ENCODE measurements at regions not wholly inside any gene's neighbourhood (a gene's known extent, or its start where the extent isn't known, plus 50 kb on each side); places are given as distances from the start of the nearest gene placed in this dataset.
"Not testable (repeated sequence)": the region's sequence is repeated elsewhere in the genome, so short reads cannot be mapped to it uniquely, and the experiment has no call there.

- no peak overlapping the region for H3K4me3 ChIP-seq (ENCODE audit: low read depth, low read length)
- no peak for DNase-seq (ENCODE audit: low read depth, low spot score)
- TF ChIP-seq CTCF (IDR thresholded peaks at IDR 0.05; ENCODE audit: low read depth, low read length): no peak
- in situ Hi-C loops (cut with HindIII; ENCODE audit: low sequenced_read_pairs): no loop called here
Observed at GRCh38 chr18:47710451-47710850, 220.0 kb downstream of the SMAD2 start.

DNA sequence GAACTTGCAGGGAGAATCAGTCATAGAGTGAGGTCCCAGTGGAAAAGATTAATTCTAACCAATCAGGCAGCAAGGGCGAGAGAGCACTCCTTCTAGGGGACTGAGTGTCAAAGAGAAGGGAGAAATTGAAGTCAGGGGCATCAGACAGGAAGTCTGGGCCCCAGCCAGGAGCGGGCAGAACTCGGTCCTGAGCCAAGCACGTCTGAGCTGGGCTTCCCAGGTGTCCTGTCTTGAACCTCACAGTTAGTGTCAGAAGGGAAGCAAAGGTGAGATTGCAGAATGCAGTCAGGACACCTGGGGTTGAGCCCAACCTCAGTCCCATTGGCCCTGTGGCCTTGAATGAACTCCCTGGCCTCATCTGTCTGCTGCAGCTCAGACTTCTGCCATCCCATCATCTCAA is 220.9 kb downstream of the SMAD2 start:
- no peak for DNase-seq (ENCODE audit: low read depth, low spot score)
- no peak overlapping the region for H3K4me3 ChIP-seq (ENCODE audit: low read depth, low read length)
- in situ Hi-C loops (cut with HindIII; ENCODE audit: low sequenced_read_pairs): no loop called here
- no peak for TF ChIP-seq CTCF (IDR thresholded peaks at IDR 0.05; ENCODE audit: low read depth, low read length)

GRCh38 chr18:47708206-47708605 is 222.3 kb downstream of the SMAD2 start:
- in situ Hi-C loops (cut with HindIII; ENCODE audit: low sequenced_read_pairs): no loop called here
- DNase-seq (ENCODE audit: low read depth, low spot score): no peak
- no peak for TF ChIP-seq CTCF (IDR thresholded peaks at IDR 0.05; ENCODE audit: low read depth, low read length)
- H3K4me3 ChIP-seq (ENCODE audit: low read depth, low read length): no peak overlapping the region

DNA sequence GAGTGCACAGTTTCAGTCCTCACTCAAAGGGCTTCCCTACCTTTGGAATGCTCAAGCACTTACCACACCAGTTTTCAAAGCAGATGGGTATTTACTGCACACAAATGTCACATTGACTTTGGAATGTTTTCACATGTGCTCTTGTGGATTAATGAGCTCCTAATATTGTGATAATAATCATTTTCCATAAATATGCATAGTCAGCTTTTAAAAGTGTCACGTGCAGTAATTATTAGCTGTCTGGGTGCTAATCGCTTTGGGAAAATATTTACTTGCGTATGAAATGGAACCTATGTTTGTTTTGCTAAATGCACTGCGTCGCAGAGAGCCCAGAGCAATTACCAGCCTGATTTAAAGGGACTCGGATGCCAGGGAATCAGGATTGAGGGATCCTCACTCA is 229.3 kb downstream of the SMAD2 start:
- no peak for DNase-seq (ENCODE audit: low read depth, low spot score)
- in situ Hi-C loops (cut with HindIII; ENCODE audit: low sequenced_read_pairs): no loop called here
- TF ChIP-seq CTCF (IDR thresholded peaks at IDR 0.05; ENCODE audit: low read depth, low read length): no peak
- H3K4me3 ChIP-seq (ENCODE audit: low read depth, low read length): no peak overlapping the region

DNA sequence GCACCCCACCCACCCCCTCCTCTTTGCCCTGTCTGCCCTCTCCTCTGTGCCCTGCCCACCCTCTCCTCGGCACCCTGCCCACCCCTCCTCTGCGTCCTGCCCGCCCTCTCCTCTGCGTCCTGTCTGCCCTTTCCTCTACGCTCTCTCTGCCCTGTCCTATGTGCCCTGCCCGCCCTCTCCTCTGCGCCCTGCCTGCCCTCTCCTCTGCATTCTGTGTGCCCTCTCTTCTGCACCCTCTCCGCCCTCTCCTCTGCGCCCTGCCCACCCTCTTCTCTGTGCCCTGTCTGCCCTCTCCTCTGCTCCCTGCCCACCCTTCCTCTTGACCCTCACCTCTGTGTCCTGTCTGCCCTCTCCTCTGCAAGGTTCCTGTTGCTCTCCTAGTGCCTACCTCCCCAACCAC is 233.6 kb downstream of the SMAD2 start:
- TF ChIP-seq CTCF (IDR thresholded peaks at IDR 0.05; ENCODE audit: low read depth, low read length): no peak
- no peak overlapping the region for H3K4me3 ChIP-seq (ENCODE audit: low read depth, low read length)
- in situ Hi-C loops (cut with HindIII; ENCODE audit: low sequenced_read_pairs): no loop called here
- no peak for DNase-seq (ENCODE audit: low read depth, low spot score)

DNA sequence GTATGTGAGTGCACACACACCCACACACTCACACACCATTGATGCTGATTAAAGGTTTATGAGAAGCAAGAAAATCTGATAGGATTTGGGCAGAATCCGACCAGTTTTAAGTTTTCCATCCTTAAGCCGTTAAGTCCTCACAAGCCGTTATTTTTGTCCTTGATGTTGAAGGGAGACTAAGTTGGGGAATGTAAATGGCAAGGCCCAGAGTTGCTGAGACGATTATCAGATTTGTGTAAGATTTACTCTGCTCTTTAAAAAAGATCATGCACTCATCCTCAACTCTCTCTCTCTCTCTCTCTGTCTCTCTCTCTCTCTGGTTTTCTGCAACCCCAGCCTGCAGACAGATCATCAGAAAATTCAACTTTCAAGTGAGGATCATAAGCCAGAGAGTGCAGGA is 238.8 kb downstream of the SMAD2 start:
- DNase-seq (ENCODE audit: low read depth, low spot score): no peak
- TF ChIP-seq CTCF (IDR thresholded peaks at IDR 0.05; ENCODE audit: low read depth, low read length): no peak
- in situ Hi-C loops (cut with HindIII; ENCODE audit: low sequenced_read_pairs): no loop called here
- no peak overlapping the region for H3K4me3 ChIP-seq (ENCODE audit: low read depth, low read length)

- in situ Hi-C loops (cut with HindIII; ENCODE audit: low sequenced_read_pairs); DNase-seq (ENCODE audit: low read depth, low spot score): not testable (repeated sequence)
Observed at GRCh38 chr18:47690778-47691177, 239.7 kb downstream of the SMAD2 start.

More at GRCh38 chr18:47690778-47691177, 239.7 kb downstream of the SMAD2 start:
- not testable (repeated sequence) for H3K4me3 ChIP-seq (ENCODE audit: low read depth, low read length)
